ENCODE measurements at regions not wholly inside any gene's neighbourhood (a gene's known extent, or its start where the extent isn't known, plus 50 kb on each side); places are given as distances from the start of the nearest gene placed in this dataset.

GRCh38 chr7:22598318-22598920, 98.4 kb upstream of the STEAP1B start:
- no peaks in the 10 kb centered on the region for H3K9me3 Mint-ChIP-seq
- no peaks in the 10 kb centered on the region for H3K36me3 Mint-ChIP-seq (ENCODE audit: low read depth)
- ATAC-seq (replicated peaks) = no peak
- H3K4me3 Mint-ChIP-seq = no peak overlapping the region
- no peak overlapping the region for H3K27ac Mint-ChIP-seq
- peaks cover 19% of the 10 kb centered on the region for H3K27me3 Mint-ChIP-seq
- no peaks in the 10 kb centered on the region for H3K4me1 Mint-ChIP-seq

GRCh38 chr7:22597844-22598243, 97.9 kb upstream of the STEAP1B start:
- ATAC-seq (replicated peaks) = no peak
- H3K27ac Mint-ChIP-seq = no peak overlapping the region
- no peaks in the 10 kb centered on the region for H3K9me3 Mint-ChIP-seq
- no peaks in the 10 kb centered on the region for H3K4me1 Mint-ChIP-seq
- H3K27me3 Mint-ChIP-seq = peaks cover 20% of the 10 kb centered on the region
- H3K4me3 Mint-ChIP-seq = no peak overlapping the region
- H3K36me3 Mint-ChIP-seq (ENCODE audit: low read depth) = no peaks in the 10 kb centered on the region

DNA sequence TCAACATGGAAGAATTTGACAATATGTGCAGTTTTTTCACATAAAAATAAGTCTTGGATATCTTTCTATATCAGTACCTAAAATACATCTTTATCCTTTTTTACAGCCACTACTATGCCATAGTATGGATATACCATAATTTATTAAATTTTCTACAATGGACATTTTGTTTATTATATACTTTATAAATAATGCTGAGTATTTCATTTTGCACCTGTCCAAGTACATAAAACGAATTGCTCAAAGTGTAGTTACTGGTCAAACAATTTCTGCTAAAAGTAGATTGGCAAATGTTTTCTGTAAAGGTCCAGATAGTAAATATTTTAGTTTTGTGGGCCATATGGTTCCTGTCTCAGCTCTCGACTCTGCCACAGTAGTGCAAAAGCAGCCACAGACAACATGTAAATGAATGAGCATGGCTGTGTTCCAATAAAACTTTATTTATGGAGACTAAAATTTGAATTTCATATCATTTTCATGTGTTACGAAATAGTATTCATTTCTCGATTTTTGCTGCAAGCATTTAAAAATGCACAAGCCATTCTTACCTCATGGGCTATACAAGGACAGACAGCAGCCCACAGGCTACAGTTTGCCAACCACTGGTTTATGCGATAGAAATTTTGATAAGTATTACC, 96.9 kb upstream of the STEAP1B start:
- peaks cover 27% of the 10 kb centered on the region for H3K27me3 Mint-ChIP-seq
- H3K4me3 Mint-ChIP-seq = no peak overlapping the region
- H3K36me3 Mint-ChIP-seq (ENCODE audit: low read depth) = no peaks in the 10 kb centered on the region

GRCh38 chr7:22594020-22594419, 94.0 kb upstream of the STEAP1B start:
- Mint-ChIP-seq H3K27ac (no peak overlapping the region), H3K9me3 (no peaks in the 10 kb centered on the region), H3K4me3 (no peak overlapping the region), H3K4me1 (no peaks in the 10 kb centered on the region), H3K36me3 (ENCODE audit: low read depth) (no peaks in the 10 kb centered on the region), H3K27me3 (peaks cover 37% of the 10 kb centered on the region)
- no peak for ATAC-seq (replicated peaks)

More for the DNA sequence above, 96.9 kb upstream of the STEAP1B start:
- ATAC-seq (replicated peaks) = no peak
- H3K9me3 Mint-ChIP-seq = no peaks in the 10 kb centered on the region
- H3K27ac Mint-ChIP-seq = no peak overlapping the region
- H3K4me1 Mint-ChIP-seq = no peaks in the 10 kb centered on the region

GRCh38 chr7:22591271-22591670, 91.3 kb upstream of the STEAP1B start:
- H3K4me3 Mint-ChIP-seq = no peak overlapping the region
- no peaks in the 10 kb centered on the region for H3K9me3 Mint-ChIP-seq
- peaks cover 7% of the 10 kb centered on the region for H3K4me1 Mint-ChIP-seq
- peaks cover 32% of the 10 kb centered on the region for H3K27me3 Mint-ChIP-seq
- no peak overlapping the region for H3K27ac Mint-ChIP-seq
- H3K36me3 Mint-ChIP-seq (ENCODE audit: low read depth) = no peaks in the 10 kb centered on the region
- no peak for ATAC-seq (replicated peaks)

DNA sequence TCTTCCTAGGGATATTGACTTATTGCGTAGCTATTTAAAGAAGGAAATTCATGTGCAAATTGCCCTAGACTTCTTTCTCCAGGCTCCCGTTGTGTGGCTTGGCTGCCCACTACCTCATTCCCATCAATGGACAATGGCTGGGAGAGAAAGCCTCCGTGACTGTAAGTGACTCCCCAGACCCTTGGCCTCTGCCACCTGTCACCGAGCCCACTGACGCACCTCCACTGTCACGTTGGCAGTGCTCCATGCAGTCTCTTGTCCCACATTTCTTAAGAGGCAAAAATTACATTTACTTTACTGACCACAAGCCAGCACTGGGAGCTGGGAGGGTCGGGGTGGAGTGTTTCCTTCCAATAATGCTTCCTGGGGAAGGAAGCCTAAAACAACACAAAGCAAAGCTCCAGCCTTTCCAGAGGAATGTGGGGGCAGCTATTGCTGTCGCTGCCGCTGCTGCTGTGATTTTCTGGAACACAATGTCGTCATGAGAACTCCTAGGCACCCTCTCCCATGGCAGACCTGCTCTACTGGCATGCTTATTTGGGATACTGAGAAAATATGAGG, 89.7 kb upstream of the STEAP1B start:
- Mint-ChIP-seq H3K9me3 (no peaks in the 10 kb centered on the region), H3K27ac (no peak overlapping the region), H3K4me3 (no peak overlapping the region), H3K4me1 (peaks cover 7% of the 10 kb centered on the region), H3K36me3 (ENCODE audit: low read depth) (no peaks in the 10 kb centered on the region), H3K27me3 (peaks cover 21% of the 10 kb centered on the region)
- ATAC-seq (replicated peaks) = no peak

DNA sequence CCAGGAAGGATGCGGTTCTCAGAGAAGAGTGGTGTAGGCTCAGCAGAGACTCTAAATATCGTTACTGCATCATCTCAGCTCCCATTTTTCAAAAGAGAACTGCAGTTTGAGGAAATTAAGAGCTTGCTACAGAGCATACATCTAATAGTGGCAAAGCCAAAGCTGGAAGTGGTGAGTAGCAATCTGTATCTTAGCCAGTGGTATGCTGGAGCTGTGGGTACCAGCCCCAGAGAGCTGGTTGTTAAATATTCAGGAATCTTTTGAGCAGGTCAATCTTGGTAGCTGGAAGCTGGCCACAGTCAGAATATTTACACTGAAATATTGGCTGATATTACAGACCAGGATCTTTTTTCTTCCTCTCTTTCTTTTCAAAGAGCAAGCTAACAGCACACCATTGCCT, 88.4 kb upstream of the STEAP1B start:
- H3K4me1 Mint-ChIP-seq = peaks cover 7% of the 10 kb centered on the region
- no peak for ATAC-seq (replicated peaks)
- H3K27me3 Mint-ChIP-seq = peaks cover 19% of the 10 kb centered on the region
- no peak overlapping the region for H3K27ac Mint-ChIP-seq
- no peak overlapping the region for H3K4me3 Mint-ChIP-seq
- H3K9me3 Mint-ChIP-seq = no peaks in the 10 kb centered on the region
- H3K36me3 Mint-ChIP-seq (ENCODE audit: low read depth) = no peaks in the 10 kb centered on the region

GRCh38 chr7:22587322-22587721, 87.3 kb upstream of the STEAP1B start:
- no peaks in the 10 kb centered on the region for H3K36me3 Mint-ChIP-seq (ENCODE audit: low read depth)
- H3K9me3 Mint-ChIP-seq = no peaks in the 10 kb centered on the region
- peaks cover 7% of the 10 kb centered on the region for H3K4me1 Mint-ChIP-seq
- peak; percentile 54 for ATAC-seq (replicated peaks)
- peak overlapping the region; percentile 13 for H3K27ac Mint-ChIP-seq
- H3K27me3 Mint-ChIP-seq = peaks cover 12% of the 10 kb centered on the region
- H3K4me3 Mint-ChIP-seq = peak overlapping the region; percentile 13

DNA sequence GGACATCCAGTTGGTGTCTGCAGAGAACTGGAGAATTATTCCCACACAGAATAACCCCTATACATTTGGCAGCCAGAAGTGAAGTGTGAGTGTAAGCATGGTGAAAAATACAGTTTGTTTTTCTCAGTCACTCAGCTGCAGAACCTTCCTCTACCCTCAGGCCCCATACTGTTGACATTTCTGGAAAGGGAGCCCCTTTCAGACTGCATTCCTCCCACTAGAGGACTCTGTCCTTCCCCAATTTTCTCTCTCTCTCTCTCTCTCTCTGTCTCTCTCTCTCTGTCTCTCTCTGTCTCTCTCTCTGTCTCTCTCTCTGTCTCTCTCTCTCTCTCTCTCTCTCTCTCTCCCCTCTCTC, 86.8 kb upstream of the STEAP1B start:
- H3K4me3 Mint-ChIP-seq = peak overlapping the region; percentile 13
- no peaks in the 10 kb centered on the region for H3K36me3 Mint-ChIP-seq (ENCODE audit: low read depth)
- ATAC-seq (replicated peaks) = peak; percentile 7
- no peaks in the 10 kb centered on the region for H3K9me3 Mint-ChIP-seq
- no peak overlapping the region for H3K27ac Mint-ChIP-seq
- H3K4me1 Mint-ChIP-seq = peaks cover 7% of the 10 kb centered on the region
- H3K27me3 Mint-ChIP-seq = peaks cover 10% of the 10 kb centered on the region

DNA sequence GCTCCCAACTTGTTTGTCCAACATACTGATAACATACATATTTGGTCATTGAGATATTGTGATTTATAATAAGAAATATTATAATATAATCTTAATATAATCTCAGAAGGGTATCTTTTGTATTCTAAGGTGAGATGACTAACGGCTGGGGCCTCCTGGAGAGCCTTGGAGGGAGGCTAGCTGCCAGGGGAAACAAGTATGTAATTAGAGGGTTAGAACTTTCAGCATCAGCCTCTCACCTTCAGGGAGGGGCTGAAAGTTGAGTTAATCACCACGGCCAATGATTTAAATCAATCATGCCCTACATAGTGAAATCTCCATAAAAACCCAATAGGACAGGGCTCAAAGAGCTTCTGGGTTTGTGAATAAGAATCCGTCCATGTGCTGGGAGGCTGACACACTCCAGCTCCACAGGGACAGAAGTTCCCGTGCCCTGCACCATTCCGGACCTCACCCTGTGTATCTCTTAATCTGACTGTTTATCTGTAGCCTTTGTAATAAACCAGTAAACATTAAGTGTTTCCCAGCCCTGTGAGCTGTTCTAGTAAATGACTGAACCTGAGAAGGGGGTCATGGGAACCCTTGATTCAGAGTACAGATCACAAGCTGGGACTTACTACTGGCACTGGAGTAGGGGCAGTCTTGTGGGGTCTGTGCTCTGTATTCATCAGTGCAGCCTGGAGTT, 86.3 kb upstream of the STEAP1B start:
- H3K4me1 Mint-ChIP-seq = peaks cover 7% of the 10 kb centered on the region
- ATAC-seq (replicated peaks) = peak; percentile 52
- H3K4me3 Mint-ChIP-seq = no peak overlapping the region
- peaks cover 10% of the 10 kb centered on the region for H3K27me3 Mint-ChIP-seq
- H3K9me3 Mint-ChIP-seq = no peaks in the 10 kb centered on the region
- H3K36me3 Mint-ChIP-seq (ENCODE audit: low read depth) = no peaks in the 10 kb centered on the region
- no peak overlapping the region for H3K27ac Mint-ChIP-seq

DNA sequence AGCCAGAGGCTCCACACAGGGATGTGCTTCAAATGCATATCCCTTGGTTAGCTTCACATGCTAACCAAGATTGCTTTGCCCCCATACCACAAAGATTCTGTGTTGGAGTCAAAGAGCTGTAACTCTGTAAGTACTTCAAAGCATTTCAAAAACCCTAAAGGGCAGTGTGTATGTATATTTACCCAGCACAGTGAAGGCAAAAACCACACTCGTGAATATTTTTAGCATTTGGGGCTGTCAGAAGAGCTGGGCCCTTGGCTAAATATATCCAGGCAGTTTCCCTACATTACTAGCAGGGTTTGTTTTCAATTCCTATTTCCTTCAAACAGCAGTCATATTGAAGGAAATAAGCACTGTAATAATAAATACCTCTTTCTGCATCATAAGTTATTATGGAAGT, 84.2 kb upstream of the STEAP1B start:
- H3K36me3 Mint-ChIP-seq (ENCODE audit: low read depth) = no peaks in the 10 kb centered on the region
- H3K27ac Mint-ChIP-seq = no peak overlapping the region
- no peak for ATAC-seq (replicated peaks)
- H3K9me3 Mint-ChIP-seq = no peaks in the 10 kb centered on the region
- peaks cover 5% of the 10 kb centered on the region for H3K27me3 Mint-ChIP-seq
- H3K4me3 Mint-ChIP-seq = no peak overlapping the region
- peaks cover 7% of the 10 kb centered on the region for H3K4me1 Mint-ChIP-seq

DNA sequence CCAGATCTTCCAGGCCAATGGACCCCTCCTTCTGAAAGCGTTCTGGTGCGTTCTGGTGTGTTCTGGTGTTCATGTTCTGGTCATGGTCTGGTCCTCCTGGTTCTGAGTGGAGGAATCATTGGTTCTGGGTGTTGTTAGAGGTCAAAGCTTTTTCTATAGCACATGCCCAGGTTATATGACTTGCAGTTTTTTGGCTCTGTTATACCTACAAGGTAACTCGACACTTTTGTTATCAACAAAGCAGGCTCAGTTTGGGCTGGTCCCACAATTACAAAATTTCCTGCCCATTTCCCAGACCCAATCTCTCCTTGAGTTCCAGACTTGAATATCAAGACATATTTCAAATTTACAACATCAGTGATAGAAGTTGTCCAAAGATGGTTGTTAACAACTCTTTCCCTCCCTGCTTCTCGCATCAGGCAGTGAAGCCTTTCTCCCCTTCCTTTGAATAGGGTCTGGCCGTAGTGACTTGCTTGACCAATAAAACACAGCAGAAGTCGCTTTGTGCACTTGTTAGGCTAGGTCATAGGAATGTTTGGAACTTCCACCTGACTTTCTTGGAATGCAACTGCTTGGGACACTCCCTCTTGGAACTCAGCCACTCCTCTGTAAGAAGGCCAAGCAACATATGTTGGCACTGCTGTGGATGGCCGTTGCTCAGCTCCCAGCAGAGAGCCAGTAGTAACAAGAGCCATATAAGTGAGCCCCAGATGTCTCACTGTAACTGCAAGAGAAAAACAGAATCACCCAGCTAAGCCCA, 83.1 kb upstream of the STEAP1B start:
- Mint-ChIP-seq H3K4me1 (peaks cover 7% of the 10 kb centered on the region), H3K36me3 (ENCODE audit: low read depth) (no peaks in the 10 kb centered on the region), H3K27me3 (peaks cover 6% of the 10 kb centered on the region), H3K9me3 (no peaks in the 10 kb centered on the region), H3K27ac (no peak overlapping the region), H3K4me3 (no peak overlapping the region)
- no peak for ATAC-seq (replicated peaks)

DNA sequence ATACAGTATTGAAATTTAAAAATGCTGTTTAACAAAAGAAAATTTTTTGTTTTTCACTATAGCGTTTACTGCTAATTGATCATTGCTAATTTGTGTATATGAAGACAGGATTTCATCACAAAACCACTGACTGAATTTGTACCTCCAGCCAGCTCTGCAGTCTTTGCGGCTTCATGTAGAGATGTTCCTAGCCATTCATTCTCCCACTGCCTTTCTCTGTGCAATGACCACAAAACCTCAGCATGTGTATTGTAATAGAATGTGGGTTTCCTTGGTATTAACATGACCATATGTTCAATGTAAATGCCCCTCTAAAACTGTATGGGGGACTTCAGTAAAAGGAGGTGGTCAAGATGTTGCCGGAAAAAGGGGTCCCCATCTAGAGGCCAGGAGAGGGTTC, 81.1 kb upstream of the STEAP1B start:
- H3K9me3 Mint-ChIP-seq = no peaks in the 10 kb centered on the region
- H3K27me3 Mint-ChIP-seq = peaks cover 15% of the 10 kb centered on the region
- no peak overlapping the region for H3K4me3 Mint-ChIP-seq
- no peaks in the 10 kb centered on the region for H3K36me3 Mint-ChIP-seq (ENCODE audit: low read depth)
- ATAC-seq (replicated peaks) = no peak
- no peak overlapping the region for H3K27ac Mint-ChIP-seq
- H3K4me1 Mint-ChIP-seq = no peaks in the 10 kb centered on the region

GRCh38 chr7:22579961-22580360, 80.0 kb upstream of the STEAP1B start:
- Mint-ChIP-seq H3K36me3 (ENCODE audit: low read depth) (no peaks in the 10 kb centered on the region), H3K27ac (no peak overlapping the region), H3K27me3 (peaks cover 19% of the 10 kb centered on the region), H3K9me3 (no peaks in the 10 kb centered on the region), H3K4me3 (no peak overlapping the region), H3K4me1 (no peaks in the 10 kb centered on the region)
- ATAC-seq (replicated peaks) = no peak
